SKM-1 (cell line): ENCODE measurements at regions not wholly inside any gene's neighbourhood (a gene's known extent, or its start where the extent isn't known, plus 50 kb on each side); places are given as distances from the start of the nearest gene placed in this dataset.
A peak's percentile ranks its signal among the peaks of the same experiment; 100 is the strongest.
"Not testable (repeated sequence)": the region's sequence is repeated elsewhere in the genome, so short reads cannot be mapped to it uniquely, and the experiment has no call there.

Experiments used
- DNase-seq: peaks from one replicate; lab custom pipeline; 2025; ENCODE audit not compliant: unreplicated experiment; lab: John Stamatoyannopoulos, UW

- DNase-seq = no peak
Measured at GRCh38 chr7:16098058-16098457, 323.3 kb downstream of the CRPPA start.

- DNase-seq = no peak
Measured at GRCh38 chr7:16095171-16095950, 326.0 kb downstream of the CRPPA start.

GRCh38 chr7:16094651-16095050, 326.7 kb downstream of the CRPPA start:
- no peak for DNase-seq

GRCh38 chr7:16092711-16093110, 328.6 kb downstream of the CRPPA start:
- DNase-seq = no peak

GRCh38 chr7:16091701-16092310, 329.5 kb downstream of the CRPPA start:
- no peak for DNase-seq

- DNase-seq = no peak
Measured at GRCh38 chr7:16089801-16090200, 331.5 kb downstream of the CRPPA start.

GRCh38 chr7:16089191-16089590, 332.1 kb downstream of the CRPPA start:
- DNase-seq = no peak

- DNase-seq = no peak
Measured at GRCh38 chr7:16086743-16087142, 334.6 kb downstream of the CRPPA start.

GRCh38 chr7:16085780-16086179, 335.6 kb downstream of the CRPPA start:
- not testable (repeated sequence) for DNase-seq

GRCh38 chr7:16084875-16085274, 336.5 kb downstream of the CRPPA start:
- DNase-seq = no peak

GRCh38 chr7:16084370-16084769, 337.0 kb downstream of the CRPPA start:
- no peak for DNase-seq

- no peak for DNase-seq
Measured at GRCh38 chr7:16083931-16084330, 337.4 kb downstream of the CRPPA start.

GRCh38 chr7:16080131-16080530, 341.2 kb downstream of the CRPPA start:
- no peak for DNase-seq

- DNase-seq = no peak
Measured at GRCh38 chr7:16079723-16080122, 341.6 kb downstream of the CRPPA start.

- peak; percentile 19 for DNase-seq
Measured at GRCh38 chr7:16078076-16078952, 343.0 kb downstream of the CRPPA start.

- peak; percentile 58 for DNase-seq
Measured at GRCh38 chr7:16071246-16071857, 350.0 kb downstream of the CRPPA start.

GRCh38 chr7:16070806-16071205, 350.5 kb downstream of the CRPPA start:
- DNase-seq = no peak

- no peak for DNase-seq
Measured at GRCh38 chr7:16069998-16070397, 351.3 kb downstream of the CRPPA start.

GRCh38 chr7:16068183-16068582, 353.2 kb downstream of the CRPPA start:
- no peak for DNase-seq

- no peak for DNase-seq
Measured at GRCh38 chr7:16067711-16068110, 353.6 kb downstream of the CRPPA start.

GRCh38 chr7:16066805-16067459, 354.4 kb downstream of the CRPPA start:
- DNase-seq = no peak
